Uterus (tissue), 2 donors: ENCODE measurements at regions not wholly inside any gene's neighbourhood (a gene's known extent, or its start where the extent isn't known, plus 50 kb on each side); places are given as distances from the start of the nearest gene placed in this dataset.

Experiments
- CTCF ChIP-seq, 4 experiments: fragments of 200-600 bp in 2 of 4; fragments of 450-650 bp in 2 of 4; sonication (generic) in 2 of 4; IDR thresholded peaks; one replicate each; pipeline ENCODE4 v1.5.1; 2016 to 2019; ENCODE audit warnings: antibody characterized with exemption in 4 of 4, mild to moderate bottlenecking in 2 of 4, moderate library complexity in 1 of 4
- POLR2A ChIP-seq, 2 donors: fragments of 450-650 bp; IDR thresholded peaks; one replicate each; pipeline ENCODE4 v1.6.1; 2016; ENCODE audit warnings: antibody characterized with exemption in 2 of 2, mild to moderate bottlenecking in 1 of 2, moderate library complexity in 1 of 2

- no peak for TF ChIP-seq CTCF (IDR thresholded peaks at IDR 0.05)
- TF ChIP-seq POLR2A (IDR thresholded peaks at IDR 0.05): no peak
Observed at GRCh38 chr13:99124794-99125316, 75.8 kb upstream of the UBAC2 start.
